ENCODE measurements at regions not wholly inside any gene's neighbourhood (a gene's known extent, or its start where the extent isn't known, plus 50 kb on each side); places are given as distances from the start of the nearest gene placed in this dataset.

- TF ChIP-seq, protein P1, sequence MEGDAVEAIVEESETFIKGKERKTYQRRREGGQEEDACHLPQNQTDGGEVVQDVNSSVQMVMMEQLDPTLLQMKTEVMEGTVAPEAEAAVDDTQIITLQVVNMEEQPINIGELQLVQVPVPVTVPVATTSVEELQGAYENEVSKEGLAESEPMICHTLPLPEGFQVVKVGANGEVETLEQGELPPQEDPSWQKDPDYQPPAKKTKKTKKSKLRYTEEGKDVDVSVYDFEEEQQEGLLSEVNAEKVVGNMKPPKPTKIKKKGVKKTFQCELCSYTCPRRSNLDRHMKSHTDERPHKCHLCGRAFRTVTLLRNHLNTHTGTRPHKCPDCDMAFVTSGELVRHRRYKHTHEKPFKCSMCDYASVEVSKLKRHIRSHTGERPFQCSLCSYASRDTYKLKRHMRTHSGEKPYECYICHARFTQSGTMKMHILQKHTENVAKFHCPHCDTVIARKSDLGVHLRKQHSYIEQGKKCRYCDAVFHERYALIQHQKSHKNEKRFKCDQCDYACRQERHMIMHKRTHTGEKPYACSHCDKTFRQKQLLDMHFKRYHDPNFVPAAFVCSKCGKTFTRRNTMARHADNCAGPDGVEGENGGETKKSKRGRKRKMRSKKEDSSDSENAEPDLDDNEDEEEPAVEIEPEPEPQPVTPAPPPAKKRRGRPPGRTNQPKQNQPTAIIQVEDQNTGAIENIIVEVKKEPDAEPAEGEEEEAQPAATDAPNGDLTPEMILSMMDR (IDR thresholded peaks at IDR 0.05): no peak
- no peak for TF ChIP-seq POLR2A (IDR thresholded peaks at IDR 0.05)
Measured at GRCh38 chr1:11354893-11355553, 82.0 kb downstream of the UBIAD1 start.
